ENCODE measurements at regions not wholly inside any gene's neighbourhood (a gene's known extent, or its start where the extent isn't known, plus 50 kb on each side); places are given as distances from the start of the nearest gene placed in this dataset.

- TF ChIP-seq CTCF (IDR thresholded peaks at IDR 0.05; ENCODE audit: insufficient read depth, low read length, poor library complexity, severe bottlenecking) (no peak), EZH2phosphoT487 (conservative IDR thresholded peaks at IDR 0.05; ENCODE audit: low read length) (no peak)
Measured at GRCh38 chr6:164750128-164750527, 559.3 kb downstream of the C6orf118 start.
